Trophoblast cell (in vitro differentiated cells and primary cell): ENCODE measurements at regions not wholly inside any gene's neighbourhood (a gene's known extent, or its start where the extent isn't known, plus 50 kb on each side); places are given as distances from the start of the nearest gene placed in this dataset.

Experiments used
- DNase-seq, 2 donors: peaks; one replicate each; pipeline ENCODE4 v3.0.0-alpha.2; 2016
- H2AFZ ChIP-seq: 2 replicates; pipeline ENCODE4 v1.6.1; 2013; ENCODE audit warnings: low read length, moderate library complexity, mild to moderate bottlenecking; ENCODE audit not compliant: insufficient read depth, poor library complexity
- H2AK5ac ChIP-seq: 2 replicates; pipeline ENCODE4 v1.6.1; 2013; ENCODE audit warnings: mild to moderate bottlenecking, low read length
- H2BK120ac ChIP-seq: 2 replicates; pipeline ENCODE4 v1.6.1; 2013; ENCODE audit warnings: low read length, mild to moderate bottlenecking, moderate library complexity; ENCODE audit not compliant: insufficient read depth, poor library complexity
- H2BK12ac ChIP-seq: 2 replicates; pipeline ENCODE4 v1.6.1; 2013; ENCODE audit warnings: mild to moderate bottlenecking, low read length, moderate library complexity
- H2BK5ac ChIP-seq: 2 replicates; pipeline ENCODE4 v1.6.1; 2013; ENCODE audit warnings: low read length, low read depth, moderate library complexity, mild to moderate bottlenecking; ENCODE audit not compliant: poor library complexity
- H3K14ac ChIP-seq: 2 replicates; pipeline ENCODE4 v1.6.1; 2013; ENCODE audit warnings: mild to moderate bottlenecking, low read length
- H3K18ac ChIP-seq: 2 replicates; pipeline ENCODE4 v1.6.1; 2013; ENCODE audit warnings: mild to moderate bottlenecking, low read length
- H3K23ac ChIP-seq: 2 replicates; pipeline ENCODE4 v1.6.1; 2013; ENCODE audit warnings: low read length
- H3K27ac ChIP-seq: 2 replicates; pipeline ENCODE4 v1.5.1; 2013; ENCODE audit warnings: low read depth, mild to moderate bottlenecking, inconsistent platforms, low read length, moderate library complexity
- H3K27me3 ChIP-seq: 2 replicates; pipeline ENCODE4 v1.6.1; 2013; ENCODE audit warnings: inconsistent platforms, mild to moderate bottlenecking, low read length, moderate library complexity; ENCODE audit not compliant: insufficient read depth
- H3K36me3 ChIP-seq, 2 experiments: 1 replicate in 1 of 2; 2 replicates in 1 of 2; pipeline ENCODE4 v1.6.1; 2013; ENCODE audit warnings: low read length in 2 of 2, mild to moderate bottlenecking in 2 of 2, moderate library complexity in 1 of 2; ENCODE audit not compliant: insufficient read depth in 2 of 2, control insufficient read depth in 1 of 2
- H3K4ac ChIP-seq: 2 replicates; pipeline ENCODE4 v1.6.1; 2013; ENCODE audit warnings: low read depth, mild to moderate bottlenecking, low read length, moderate library complexity
- H3K4me1 ChIP-seq, 2 experiments: 1 replicate in 1 of 2; 2 replicates in 1 of 2; pipeline ENCODE4 v1.6.1; 2013; ENCODE audit warnings: low read length in 2 of 2, mild to moderate bottlenecking in 2 of 2, moderate library complexity in 1 of 2; ENCODE audit not compliant: insufficient read depth in 2 of 2, control insufficient read depth in 1 of 2
- H3K4me2 ChIP-seq: 2 replicates; pipeline ENCODE4 v1.6.1; 2013; ENCODE audit warnings: inconsistent platforms, mild to moderate bottlenecking, low read length, moderate library complexity
- H3K4me3 ChIP-seq: 2 replicates; pipeline ENCODE4 v1.5.1; 2013; ENCODE audit warnings: mild to moderate bottlenecking, low read depth, low read length, inconsistent platforms
- H3K79me1 ChIP-seq: one replicate; pipeline ENCODE4 v1.6.1; 2013; ENCODE audit warnings: low read length
- H3K79me2 ChIP-seq: 2 replicates; pipeline ENCODE4 v1.6.1; 2013; ENCODE audit warnings: low read length, mild to moderate bottlenecking; ENCODE audit not compliant: control insufficient read depth, insufficient read depth, poor library complexity
- H3K9ac ChIP-seq: 2 replicates; pipeline ENCODE4 v1.6.1; 2013; ENCODE audit warnings: mild to moderate bottlenecking, low read length
- H3K9me3 ChIP-seq: 2 replicates; pipeline ENCODE4 v1.6.1; 2013; ENCODE audit warnings: low read depth, mild to moderate bottlenecking, control low read depth, inconsistent platforms, low read length; ENCODE audit not compliant: insufficient read depth
- H4K12ac ChIP-seq: 2 replicates; pipeline ENCODE4 v1.6.1; 2013; ENCODE audit warnings: low read depth, mild to moderate bottlenecking, low read length, moderate library complexity
- H4K8ac ChIP-seq: 2 replicates; pipeline ENCODE4 v1.6.1; 2013; ENCODE audit warnings: low read depth, mild to moderate bottlenecking, low read length, moderate library complexity
- H4K91ac ChIP-seq: one replicate; pipeline ENCODE4 v1.6.1; 2013; ENCODE audit warnings: low read depth, mild to moderate bottlenecking, low read length, moderate library complexity
- WGBS: extraction: QIAGEN DNeasy Blood & Tissue Kit; methylation state at CpG from one replicate; pipeline ENCODE4 v1.1.7; 2013; ENCODE audit warnings: missing lambda C conversion rate; ENCODE audit not compliant: insufficient read length, insufficient coverage; ENCODE audit errors: extremely low coverage; 5-methylcytosine and 5-hydroxymethylcytosine counted together

DNA sequence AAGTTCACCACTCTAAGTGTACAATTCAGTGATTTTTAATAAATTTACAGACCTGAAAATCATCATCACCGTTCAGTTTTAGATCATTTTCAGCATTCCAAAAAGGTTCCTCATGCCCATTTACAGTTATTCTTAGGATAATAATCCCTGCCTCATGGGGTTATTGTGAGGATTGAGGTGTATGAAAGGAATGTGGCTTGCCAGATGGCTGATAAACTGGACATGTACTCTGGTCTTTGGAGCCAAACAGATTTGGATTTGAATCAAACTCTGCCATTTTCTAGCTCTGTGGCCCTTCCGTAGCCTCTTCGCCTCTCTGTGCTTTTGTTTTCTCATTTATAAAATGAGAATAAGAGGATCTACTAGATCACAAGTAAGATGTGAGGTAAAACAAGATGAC, 53.9 kb upstream of the GPRC5B start:
- no peak overlapping the region for H2BK120ac ChIP-seq
- H3K14ac ChIP-seq, result no peak overlapping the region
- H3K9me3 ChIP-seq, result no peaks in the 10 kb centered on the region
- H4K12ac ChIP-seq, result no peak overlapping the region
- no peak overlapping the region for H2BK12ac ChIP-seq
- H3K4ac ChIP-seq, result no peak overlapping the region
- no peak overlapping the region for H3K27ac ChIP-seq
- no peak overlapping the region for H3K4me2 ChIP-seq
- no peak overlapping the region for H3K4me3 ChIP-seq
- no peak for DNase-seq
- WGBS, result no CpG with 5 or more reads among the region's 3 CpGs
- H3K18ac ChIP-seq, result no peak overlapping the region
- no peak overlapping the region for H2AK5ac ChIP-seq
- no peaks in the 10 kb centered on the region for H3K4me1 ChIP-seq
- H3K9ac ChIP-seq, result no peak overlapping the region
- no peak overlapping the region for H2AFZ ChIP-seq
- no peak overlapping the region for H4K91ac ChIP-seq
- no peak overlapping the region for H4K8ac ChIP-seq
- no peak overlapping the region for H3K23ac ChIP-seq
- no peaks in the 10 kb centered on the region for H3K79me1 ChIP-seq
- no peaks in the 10 kb centered on the region for H3K79me2 ChIP-seq
- H3K27me3 ChIP-seq, result no peaks in the 10 kb centered on the region
- no peaks in the 10 kb centered on the region for H3K36me3 ChIP-seq
- H2BK5ac ChIP-seq, result no peak overlapping the region

GRCh38 chr16:19936441-19936840, 51.8 kb upstream of the GPRC5B start:
- H3K27ac ChIP-seq, result no peak overlapping the region
- no peak overlapping the region for H3K23ac ChIP-seq
- no CpG with 5 or more reads among the region's 3 CpGs for WGBS
- no peaks in the 10 kb centered on the region for H3K79me2 ChIP-seq
- no peak overlapping the region for H3K18ac ChIP-seq
- H3K9ac ChIP-seq, result no peak overlapping the region
- H3K4me1 ChIP-seq, result no peaks in the 10 kb centered on the region
- DNase-seq, result no peak
- no peaks in the 10 kb centered on the region for H3K27me3 ChIP-seq
- no peaks in the 10 kb centered on the region for H3K36me3 ChIP-seq
- no peak overlapping the region for H2BK5ac ChIP-seq
- no peak overlapping the region for H2BK120ac ChIP-seq
- H3K4me2 ChIP-seq, result no peak overlapping the region
- no peak overlapping the region for H2BK12ac ChIP-seq
- H3K4ac ChIP-seq, result no peak overlapping the region
- H4K8ac ChIP-seq, result no peak overlapping the region
- H3K14ac ChIP-seq, result no peak overlapping the region
- H4K91ac ChIP-seq, result no peak overlapping the region
- H3K4me3 ChIP-seq, result no peak overlapping the region
- H3K79me1 ChIP-seq, result no peaks in the 10 kb centered on the region
- H4K12ac ChIP-seq, result no peak overlapping the region
- no peaks in the 10 kb centered on the region for H3K9me3 ChIP-seq
- no peak overlapping the region for H2AK5ac ChIP-seq
- H2AFZ ChIP-seq, result no peak overlapping the region

GRCh38 chr16:19935694-19936093, 51.0 kb upstream of the GPRC5B start:
- no peak overlapping the region for H3K27ac ChIP-seq
- H3K18ac ChIP-seq, result no peak overlapping the region
- H3K9me3 ChIP-seq, result no peaks in the 10 kb centered on the region
- no peak overlapping the region for H2AFZ ChIP-seq
- H3K36me3 ChIP-seq, result no peaks in the 10 kb centered on the region
- no peaks in the 10 kb centered on the region for H3K27me3 ChIP-seq
- H3K14ac ChIP-seq, result no peak overlapping the region
- H3K4ac ChIP-seq, result no peak overlapping the region
- no peak overlapping the region for H3K23ac ChIP-seq
- no peaks in the 10 kb centered on the region for H3K79me2 ChIP-seq
- no peak overlapping the region for H2BK5ac ChIP-seq
- H4K91ac ChIP-seq, result no peak overlapping the region
- H2AK5ac ChIP-seq, result no peak overlapping the region
- H4K12ac ChIP-seq, result no peak overlapping the region
- no peak overlapping the region for H2BK120ac ChIP-seq
- H4K8ac ChIP-seq, result no peak overlapping the region
- H3K79me1 ChIP-seq, result no peaks in the 10 kb centered on the region
- DNase-seq, result no peak
- no CpG with 5 or more reads among the region's 2 CpGs for WGBS
- no peak overlapping the region for H2BK12ac ChIP-seq
- no peak overlapping the region for H3K9ac ChIP-seq
- no peaks in the 10 kb centered on the region for H3K4me1 ChIP-seq
- no peak overlapping the region for H3K4me2 ChIP-seq
- no peak overlapping the region for H3K4me3 ChIP-seq
